Trophoblast cell (in vitro differentiated cells and primary cell): ENCODE measurements at regions not wholly inside any gene's neighbourhood (a gene's known extent, or its start where the extent isn't known, plus 50 kb on each side); places are given as distances from the start of the nearest gene placed in this dataset.

Experiments
- DNase-seq, 2 donors: peaks; one replicate each; pipeline ENCODE4 v3.0.0-alpha.2; 2016
- H2AFZ ChIP-seq: 2 replicates; pipeline ENCODE4 v1.6.1; 2013; ENCODE audit warnings: low read length, moderate library complexity, mild to moderate bottlenecking; ENCODE audit not compliant: insufficient read depth, poor library complexity
- H2AK5ac ChIP-seq: 2 replicates; pipeline ENCODE4 v1.6.1; 2013; ENCODE audit warnings: mild to moderate bottlenecking, low read length
- H2BK120ac ChIP-seq: 2 replicates; pipeline ENCODE4 v1.6.1; 2013; ENCODE audit warnings: low read length, mild to moderate bottlenecking, moderate library complexity; ENCODE audit not compliant: insufficient read depth, poor library complexity
- H2BK12ac ChIP-seq: 2 replicates; pipeline ENCODE4 v1.6.1; 2013; ENCODE audit warnings: mild to moderate bottlenecking, low read length, moderate library complexity
- H2BK5ac ChIP-seq: 2 replicates; pipeline ENCODE4 v1.6.1; 2013; ENCODE audit warnings: low read length, low read depth, moderate library complexity, mild to moderate bottlenecking; ENCODE audit not compliant: poor library complexity
- H3K14ac ChIP-seq: 2 replicates; pipeline ENCODE4 v1.6.1; 2013; ENCODE audit warnings: mild to moderate bottlenecking, low read length
- H3K18ac ChIP-seq: 2 replicates; pipeline ENCODE4 v1.6.1; 2013; ENCODE audit warnings: mild to moderate bottlenecking, low read length
- H3K23ac ChIP-seq: 2 replicates; pipeline ENCODE4 v1.6.1; 2013; ENCODE audit warnings: low read length
- H3K27ac ChIP-seq: 2 replicates; pipeline ENCODE4 v1.5.1; 2013; ENCODE audit warnings: low read depth, mild to moderate bottlenecking, inconsistent platforms, low read length, moderate library complexity
- H3K27me3 ChIP-seq: 2 replicates; pipeline ENCODE4 v1.6.1; 2013; ENCODE audit warnings: inconsistent platforms, mild to moderate bottlenecking, low read length, moderate library complexity; ENCODE audit not compliant: insufficient read depth
- H3K36me3 ChIP-seq, 2 experiments: 1 replicate in 1 of 2; 2 replicates in 1 of 2; pipeline ENCODE4 v1.6.1; 2013; ENCODE audit warnings: low read length in 2 of 2, mild to moderate bottlenecking in 2 of 2, moderate library complexity in 1 of 2; ENCODE audit not compliant: insufficient read depth in 2 of 2, control insufficient read depth in 1 of 2
- H3K4ac ChIP-seq: 2 replicates; pipeline ENCODE4 v1.6.1; 2013; ENCODE audit warnings: low read depth, mild to moderate bottlenecking, low read length, moderate library complexity
- H3K4me1 ChIP-seq, 2 experiments: 1 replicate in 1 of 2; 2 replicates in 1 of 2; pipeline ENCODE4 v1.6.1; 2013; ENCODE audit warnings: low read length in 2 of 2, mild to moderate bottlenecking in 2 of 2, moderate library complexity in 1 of 2; ENCODE audit not compliant: insufficient read depth in 2 of 2, control insufficient read depth in 1 of 2
- H3K4me2 ChIP-seq: 2 replicates; pipeline ENCODE4 v1.6.1; 2013; ENCODE audit warnings: inconsistent platforms, mild to moderate bottlenecking, low read length, moderate library complexity
- H3K4me3 ChIP-seq: 2 replicates; pipeline ENCODE4 v1.5.1; 2013; ENCODE audit warnings: mild to moderate bottlenecking, low read depth, low read length, inconsistent platforms
- H3K79me1 ChIP-seq: one replicate; pipeline ENCODE4 v1.6.1; 2013; ENCODE audit warnings: low read length
- H3K79me2 ChIP-seq: 2 replicates; pipeline ENCODE4 v1.6.1; 2013; ENCODE audit warnings: low read length, mild to moderate bottlenecking; ENCODE audit not compliant: control insufficient read depth, insufficient read depth, poor library complexity
- H3K9ac ChIP-seq: 2 replicates; pipeline ENCODE4 v1.6.1; 2013; ENCODE audit warnings: mild to moderate bottlenecking, low read length
- H3K9me3 ChIP-seq: 2 replicates; pipeline ENCODE4 v1.6.1; 2013; ENCODE audit warnings: low read depth, mild to moderate bottlenecking, control low read depth, inconsistent platforms, low read length; ENCODE audit not compliant: insufficient read depth
- H4K12ac ChIP-seq: 2 replicates; pipeline ENCODE4 v1.6.1; 2013; ENCODE audit warnings: low read depth, mild to moderate bottlenecking, low read length, moderate library complexity
- H4K8ac ChIP-seq: 2 replicates; pipeline ENCODE4 v1.6.1; 2013; ENCODE audit warnings: low read depth, mild to moderate bottlenecking, low read length, moderate library complexity
- H4K91ac ChIP-seq: one replicate; pipeline ENCODE4 v1.6.1; 2013; ENCODE audit warnings: low read depth, mild to moderate bottlenecking, low read length, moderate library complexity
- WGBS: extraction: QIAGEN DNeasy Blood & Tissue Kit; methylation state at CpG from one replicate; pipeline ENCODE4 v1.1.7; 2013; ENCODE audit warnings: missing lambda C conversion rate; ENCODE audit not compliant: insufficient read length, insufficient coverage; ENCODE audit errors: extremely low coverage; 5-methylcytosine and 5-hydroxymethylcytosine counted together

DNA sequence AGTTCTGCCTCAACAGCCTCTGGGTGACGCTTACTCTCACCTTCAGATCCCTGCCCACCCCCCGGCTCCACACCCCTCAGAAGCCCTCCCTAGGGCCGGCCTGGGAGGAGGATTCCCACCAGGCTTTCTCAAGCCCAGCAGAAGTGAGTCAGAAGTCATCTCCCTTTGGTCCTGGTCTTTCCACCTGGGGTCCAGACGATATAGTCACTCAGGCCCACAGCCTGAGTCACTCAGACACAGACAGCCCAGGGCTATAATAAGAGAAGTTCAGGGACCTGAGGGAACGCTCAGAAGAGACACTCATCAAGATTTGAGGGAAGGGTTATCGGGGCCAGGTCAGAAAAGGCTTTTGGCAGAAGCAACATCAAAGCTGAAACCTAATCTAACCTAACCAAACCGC lies 127.1 kb downstream of the SPATA19 start:
- Histone ChIP-seq H3K4me3 (no peak overlapping the region), H3K36me3 (no peaks in the 10 kb centered on the region), H3K27me3 (no peaks in the 10 kb centered on the region), H4K91ac (peak overlapping the region; percentile 100), H4K12ac (peak overlapping the region; percentile 25), H2AK5ac (no peak overlapping the region), H3K14ac (peak overlapping the region; percentile 88), H2AFZ (no peak overlapping the region), H3K23ac (no peak overlapping the region), H3K4me2 (no peak overlapping the region), H3K9me3 (no peaks in the 10 kb centered on the region), H3K4ac (peak overlapping the region; percentile 94), H2BK12ac (peak overlapping the region; percentile 66), H3K27ac (peak overlapping the region; percentile 85), H2BK5ac (peak overlapping the region; percentile 87), H4K8ac (peak overlapping the region; percentile 74), H3K9ac (no peak overlapping the region), H3K4me1 (peaks cover 24 to 25% of the 10 kb centered on the region in 2 experiments), H3K18ac (no peak overlapping the region), H3K79me1 (peaks cover 40% of the 10 kb centered on the region), H3K79me2 (peaks cover 4% of the 10 kb centered on the region), H2BK120ac (peak overlapping the region; percentile 98)
- DNase-seq, result peak; percentile 57 to 76
- WGBS, result no CpG with 5 or more reads among the region's 7 CpGs

DNA sequence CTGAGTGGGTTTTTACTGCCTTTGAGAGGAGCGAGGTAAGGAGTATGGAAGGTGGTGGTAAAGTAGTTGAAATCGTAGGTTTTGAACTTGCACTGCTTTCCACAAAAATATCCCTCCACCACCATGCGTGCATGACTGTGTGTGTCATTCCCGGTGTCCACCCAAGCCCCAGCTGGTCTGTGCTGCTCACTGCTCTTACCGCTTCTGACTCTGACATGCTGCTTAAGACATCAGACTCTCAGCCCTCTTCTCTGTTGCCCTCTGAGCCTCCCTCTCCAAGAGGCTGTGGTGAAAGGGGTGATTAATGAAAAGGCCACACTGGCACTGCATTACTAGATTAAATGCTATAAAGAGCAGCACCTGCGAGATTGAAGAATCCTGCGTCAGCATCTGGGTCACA lies 128.7 kb downstream of the SPATA19 start:
- DNase-seq, result no peak
- Histone ChIP-seq H2BK5ac (no peak overlapping the region), H3K18ac (no peak overlapping the region), H3K4me2 (no peak overlapping the region), H4K91ac (peak overlapping the region; percentile 100), H3K36me3 (no peaks in the 10 kb centered on the region), H3K14ac (peak overlapping the region; percentile 28), H2BK120ac (peak overlapping the region; percentile 98), H3K79me2 (peaks cover 4% of the 10 kb centered on the region), H4K8ac (no peak overlapping the region), H2BK12ac (peak overlapping the region; percentile 66), H2AK5ac (no peak overlapping the region), H3K23ac (no peak overlapping the region), H2AFZ (no peak overlapping the region), H4K12ac (no peak overlapping the region), H3K4me3 (no peak overlapping the region), H3K27me3 (no peaks in the 10 kb centered on the region), H3K9me3 (no peaks in the 10 kb centered on the region), H3K4ac (no peak overlapping the region), H3K79me1 (peaks cover 41% of the 10 kb centered on the region), H3K4me1 (peaks cover 25 to 27% of the 10 kb centered on the region in 2 experiments), H3K27ac (no peak overlapping the region), H3K9ac (no peak overlapping the region)
- no CpG with 5 or more reads among the region's 7 CpGs for WGBS

DNA sequence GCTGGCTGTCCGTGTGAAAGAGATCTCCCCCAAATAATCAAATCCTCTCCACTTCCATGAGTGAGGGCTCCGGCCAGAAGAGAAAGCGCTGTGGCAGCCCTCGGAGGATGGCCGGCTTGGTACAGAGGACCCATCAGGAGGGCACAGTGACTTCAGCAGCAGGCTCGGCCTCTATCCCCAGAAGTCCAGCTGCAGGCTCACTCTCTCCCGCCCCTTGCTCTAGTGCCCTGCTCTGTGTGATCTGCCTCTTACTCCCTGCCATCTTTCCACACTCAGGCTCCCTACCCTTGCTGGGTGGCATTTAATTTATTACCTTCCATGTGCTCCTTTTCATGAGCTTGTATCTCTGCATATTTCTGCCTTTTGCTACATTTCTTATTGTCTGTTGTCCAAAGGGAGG lies 129.7 kb downstream of the SPATA19 start:
- DNase-seq, result no peak
- Histone ChIP-seq H3K36me3 (no peaks in the 10 kb centered on the region), H2AFZ (no peak overlapping the region), H3K23ac (no peak overlapping the region), H2BK5ac (no peak overlapping the region), H3K4me3 (no peak overlapping the region), H2BK120ac (peak overlapping the region; percentile 61), H3K79me1 (peaks cover 43% of the 10 kb centered on the region), H2BK12ac (peak overlapping the region; percentile 21), H4K91ac (peak overlapping the region; percentile 60), H3K9ac (no peak overlapping the region), H3K9me3 (no peaks in the 10 kb centered on the region), H3K27me3 (no peaks in the 10 kb centered on the region), H3K18ac (no peak overlapping the region), H4K8ac (no peak overlapping the region), H3K14ac (no peak overlapping the region), H3K27ac (no peak overlapping the region), H3K4me2 (no peak overlapping the region), H2AK5ac (no peak overlapping the region), H3K79me2 (peaks cover 4% of the 10 kb centered on the region), H3K4me1 (peaks cover 30 to 31% of the 10 kb centered on the region in 2 experiments), H3K4ac (no peak overlapping the region), H4K12ac (no peak overlapping the region)
- no CpG with 5 or more reads among the region's 7 CpGs for WGBS

DNA sequence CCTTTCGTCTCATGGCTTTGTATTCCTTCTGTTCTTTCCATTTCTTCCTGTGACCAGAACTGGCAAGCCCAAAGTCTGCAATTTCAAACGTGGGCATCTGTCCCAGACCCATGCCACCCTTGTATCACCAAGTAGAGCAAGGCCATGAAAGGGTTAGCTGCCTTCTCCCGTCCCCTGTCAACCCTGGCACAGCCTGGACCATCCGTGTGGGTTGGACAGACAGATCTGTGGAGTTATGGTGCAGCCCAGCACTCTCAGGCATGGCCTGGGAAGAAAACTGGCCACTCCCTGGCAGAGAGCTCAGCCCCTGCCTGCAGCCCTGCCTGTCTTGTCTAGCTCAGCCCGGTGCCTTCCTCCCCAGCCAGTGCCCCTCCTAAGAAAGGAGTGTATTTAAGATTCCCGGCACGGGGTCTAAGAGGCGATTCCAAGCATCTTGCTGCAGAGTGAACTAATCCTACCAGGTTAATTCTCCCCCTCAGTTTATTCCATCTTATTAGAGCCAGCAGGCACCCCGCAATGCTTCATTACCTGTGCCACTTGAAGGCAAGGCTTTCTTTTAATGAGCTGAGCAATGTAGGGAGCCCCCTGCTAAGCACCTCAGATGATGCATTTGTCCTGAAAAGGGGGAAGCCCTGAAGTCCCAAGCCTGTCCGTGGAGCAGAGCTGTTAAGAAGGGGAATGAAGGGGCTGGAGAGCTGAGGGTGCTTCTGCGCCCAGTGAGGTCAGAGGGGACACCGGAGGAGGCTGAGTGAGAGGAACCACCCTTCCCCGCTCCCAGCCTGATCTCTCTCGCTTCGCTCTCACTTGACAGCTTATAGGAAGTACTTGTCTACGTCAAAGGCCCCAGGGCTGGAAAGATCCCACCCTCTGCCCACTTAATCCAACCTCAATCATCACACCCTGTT lies 130.6 kb downstream of the SPATA19 start:
- no peak overlapping the region for H2BK5ac ChIP-seq
- no peaks in the 10 kb centered on the region for H3K27me3 ChIP-seq
- no peak overlapping the region for H2AFZ ChIP-seq
- no peak overlapping the region for H4K12ac ChIP-seq
- H2BK120ac ChIP-seq, result peak overlapping the region; percentile 8
- H3K23ac ChIP-seq, result no peak overlapping the region
- peaks cover 24% of the 10 kb centered on the region in 2 experiments for H3K4me1 ChIP-seq
- no peak overlapping the region for H3K4me2 ChIP-seq
- WGBS, result no CpG with 5 or more reads among the region's 16 CpGs
- peak overlapping the region; percentile 39 for H4K91ac ChIP-seq
- no peaks in the 10 kb centered on the region for H3K36me3 ChIP-seq
- H3K4me3 ChIP-seq, result no peak overlapping the region
- peak overlapping the region; percentile 32 for H2BK12ac ChIP-seq
- peaks cover 4% of the 10 kb centered on the region for H3K79me2 ChIP-seq
- no peak for DNase-seq
- H3K79me1 ChIP-seq, result peaks cover 36% of the 10 kb centered on the region
- H3K9ac ChIP-seq, result no peak overlapping the region
- H3K27ac ChIP-seq, result no peak overlapping the region
- no peak overlapping the region for H4K8ac ChIP-seq
- peak overlapping the region; percentile 45 for H3K14ac ChIP-seq
- no peak overlapping the region for H2AK5ac ChIP-seq
- no peak overlapping the region for H3K18ac ChIP-seq
- no peak overlapping the region for H3K4ac ChIP-seq
- no peaks in the 10 kb centered on the region for H3K9me3 ChIP-seq
